CD14-positive monocyte (primary cell): ENCODE measurements at regions not wholly inside any gene's neighbourhood (a gene's known extent, or its start where the extent isn't known, plus 50 kb on each side); places are given as distances from the start of the nearest gene placed in this dataset.

Experiments
- DNase-seq, 3 donors: peaks; one replicate each; pipeline ENCODE4 v3.0.0-alpha.2; 2011 to 2022
- H2AFZ ChIP-seq: 2 replicates; pipeline ENCODE4 v1.6.0; 2012; ENCODE audit warnings: mild to moderate bottlenecking, low read depth, low read length, inconsistent platforms; ENCODE audit not compliant: insufficient read depth, poor library complexity, severe bottlenecking
- H3K27ac ChIP-seq, 2 donors: 1 replicate in 1 of 2; 2 replicates in 1 of 2; pipeline ENCODE4 v1.5.1; 2012 to 2013; ENCODE audit warnings: low read length in 2 of 2, control low read depth in 1 of 2, inconsistent platforms in 1 of 2, low read depth in 1 of 2, mild to moderate bottlenecking in 1 of 2
- H3K27me3 ChIP-seq, 2 donors: one replicate each; pipeline versions ENCODE4 v1.6.0 to v1.6.1; 2011 to 2013; ENCODE audit warnings: low read length in 2 of 2; ENCODE audit not compliant: control insufficient read depth in 2 of 2, insufficient read depth in 2 of 2
- H3K36me3 ChIP-seq, 2 donors: replicated peaks in 1 of 2; 1 replicate in 1 of 2; 2 replicates in 1 of 2; pipeline versions ENCODE4 v1.5.1 to v1.6.1; 2012 to 2013; ENCODE audit warnings: low read length in 2 of 2, control low read depth in 1 of 2, inconsistent platforms in 1 of 2, mild to moderate bottlenecking in 1 of 2; ENCODE audit not compliant: insufficient read depth in 2 of 2, control insufficient read depth in 1 of 2
- H3K4me1 ChIP-seq, 2 donors: 1 replicate in 1 of 2; 2 replicates in 1 of 2; pipeline versions ENCODE4 v1.5.1 to v1.6.1; 2012 to 2013; ENCODE audit warnings: low read length in 2 of 2, control low read depth in 1 of 2, inconsistent platforms in 1 of 2, mild to moderate bottlenecking in 1 of 2, moderate library complexity in 1 of 2; ENCODE audit not compliant: insufficient read depth in 2 of 2, control insufficient read depth in 1 of 2
- H3K4me2 ChIP-seq: replicated peaks from 2 replicates; pipeline ENCODE3; 2012; ENCODE audit warnings: low read length, moderate library complexity, mild to moderate bottlenecking; ENCODE audit not compliant: poor library complexity, severe bottlenecking; ENCODE audit errors: extremely low read depth
- H3K4me3 ChIP-seq, 3 experiments: fragments of 200-600 bp in 1 of 3; sonication (generic) in 1 of 3; replicated peaks in 1 of 3; 1 replicate in 2 of 3; 2 replicates in 1 of 3; pipeline ENCODE4 v1.5.1; 2011 to 2013; ENCODE audit warnings: low read length in 3 of 3, mild to moderate bottlenecking in 3 of 3, control low read depth in 2 of 3, low read depth in 2 of 3, inconsistent platforms in 1 of 3, moderate library complexity in 1 of 3
- H3K79me2 ChIP-seq: 2 replicates; pipeline ENCODE4 v1.6.0; 2012; ENCODE audit warnings: mild to moderate bottlenecking, control low read depth, inconsistent platforms, low read length, moderate library complexity; ENCODE audit not compliant: insufficient read depth
- H3K9ac ChIP-seq: 2 replicates; pipeline ENCODE4 v1.6.0; 2017; ENCODE audit warnings: low read length, mild to moderate bottlenecking; ENCODE audit not compliant: insufficient read depth, poor library complexity, severe bottlenecking
- H3K9me3 ChIP-seq, 2 donors: replicated peaks in 1 of 2; 1 replicate in 1 of 2; 2 replicates in 1 of 2; pipeline versions ENCODE4 v1.5.1 to v1.6.1; 2012 to 2013; ENCODE audit warnings: low read length in 2 of 2, control low read depth in 1 of 2; ENCODE audit not compliant: control insufficient read depth in 1 of 2, insufficient read depth in 1 of 2
- H4K20me1 ChIP-seq: 2 replicates; pipeline ENCODE4 v1.6.0; 2012; ENCODE audit warnings: mild to moderate bottlenecking, low read length, control low read depth, moderate library complexity; ENCODE audit not compliant: insufficient read depth
- H3K27ac Mint-ChIP-seq, 7 donors: one replicate each; pipeline ENCODE4 v1.8.0; 2020; ENCODE audit warnings: mild to moderate bottlenecking in 7 of 7, mixed read lengths in 7 of 7, moderate library complexity in 6 of 7, inconsistent platforms in 2 of 7
- H3K27me3 Mint-ChIP-seq, 3 donors: one replicate each; pipeline ENCODE4 v1.8.0; 2021 to 2022; ENCODE audit warnings: low read depth in 3 of 3, mild to moderate bottlenecking in 3 of 3, mixed read lengths in 3 of 3, moderate library complexity in 3 of 3, inconsistent platforms in 1 of 3
- H3K36me3 Mint-ChIP-seq, 2 donors: one replicate each; pipeline ENCODE4 v1.8.0; 2020; ENCODE audit warnings: mixed read lengths in 2 of 2, inconsistent platforms in 1 of 2, mild to moderate bottlenecking in 1 of 2
- H3K4me1 Mint-ChIP-seq: one replicate; pipeline ENCODE4 v1.8.0; 2020; ENCODE audit warnings: mild to moderate bottlenecking, mixed read lengths
- H3K4me3 Mint-ChIP-seq, 2 donors: one replicate each; pipeline ENCODE4 v1.8.0; 2020; ENCODE audit warnings: mild to moderate bottlenecking in 2 of 2, mixed read lengths in 2 of 2, moderate library complexity in 1 of 2
- H3K9me3 Mint-ChIP-seq, 7 donors: one replicate each; pipeline ENCODE4 v1.8.0; 2020 to 2022; ENCODE audit warnings: mixed read lengths in 7 of 7, mild to moderate bottlenecking in 6 of 7, moderate library complexity in 6 of 7, inconsistent platforms in 2 of 7
- WGBS: methylation state at CpG from one replicate; pipeline ENCODE4 v1.1.5; 2013; ENCODE audit warnings: missing lambda C conversion rate; ENCODE audit not compliant: insufficient coverage; 5-methylcytosine and 5-hydroxymethylcytosine counted together
- intact Hi-C, 2 donors: fragments of 100-400 bp; cut with micrococcal nuclease; formaldehyde crosslinking; loops; one replicate each; pipeline versions ENCODE4 v1.15.0 to v1.15.1; 2023
- TF ChIP-seq, protein P1 (sequence below): fragments of 200-600 bp; IDR thresholded peaks from one replicate; pipeline ENCODE4 v1.8.0; 2022; ENCODE audit warnings: antibody characterized with exemption, mild to moderate bottlenecking

DNA sequence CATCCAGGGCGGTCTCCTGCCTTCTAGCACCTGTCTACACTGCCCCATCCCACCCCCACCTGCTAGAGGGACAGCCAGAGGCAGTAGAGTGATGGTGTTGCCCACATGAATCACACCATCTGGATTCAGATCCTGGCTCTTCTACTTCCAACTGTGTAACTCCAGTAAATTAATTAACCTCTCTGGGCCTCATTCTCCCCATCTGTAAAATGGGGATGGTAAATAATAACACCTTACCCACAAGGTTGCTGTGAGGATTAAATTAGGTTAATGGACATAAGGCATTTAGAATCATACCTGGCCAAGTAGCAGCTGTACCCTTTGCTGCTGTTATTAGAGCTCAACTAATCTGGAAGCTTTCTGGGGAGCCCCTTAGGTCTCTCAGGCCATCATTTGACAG is 149.6 kb upstream of the BCOR start:
- Histone ChIP-seq H3K9me3 (no peaks in the 10 kb centered on the region), H3K79me2 (no peaks in the 10 kb centered on the region), H2AFZ (no peak overlapping the region), H3K4me1 (no peaks in the 10 kb centered on the region), H3K27me3 (no peaks in the 10 kb centered on the region), H3K4me2 (no peak overlapping the region), H3K36me3 (no peaks in the 10 kb centered on the region), H3K9ac (no peak overlapping the region), H3K27ac (no peak overlapping the region), H3K4me3 (no peak overlapping the region), H4K20me1 (no peaks in the 10 kb centered on the region)
- TF ChIP-seq, protein P1, sequence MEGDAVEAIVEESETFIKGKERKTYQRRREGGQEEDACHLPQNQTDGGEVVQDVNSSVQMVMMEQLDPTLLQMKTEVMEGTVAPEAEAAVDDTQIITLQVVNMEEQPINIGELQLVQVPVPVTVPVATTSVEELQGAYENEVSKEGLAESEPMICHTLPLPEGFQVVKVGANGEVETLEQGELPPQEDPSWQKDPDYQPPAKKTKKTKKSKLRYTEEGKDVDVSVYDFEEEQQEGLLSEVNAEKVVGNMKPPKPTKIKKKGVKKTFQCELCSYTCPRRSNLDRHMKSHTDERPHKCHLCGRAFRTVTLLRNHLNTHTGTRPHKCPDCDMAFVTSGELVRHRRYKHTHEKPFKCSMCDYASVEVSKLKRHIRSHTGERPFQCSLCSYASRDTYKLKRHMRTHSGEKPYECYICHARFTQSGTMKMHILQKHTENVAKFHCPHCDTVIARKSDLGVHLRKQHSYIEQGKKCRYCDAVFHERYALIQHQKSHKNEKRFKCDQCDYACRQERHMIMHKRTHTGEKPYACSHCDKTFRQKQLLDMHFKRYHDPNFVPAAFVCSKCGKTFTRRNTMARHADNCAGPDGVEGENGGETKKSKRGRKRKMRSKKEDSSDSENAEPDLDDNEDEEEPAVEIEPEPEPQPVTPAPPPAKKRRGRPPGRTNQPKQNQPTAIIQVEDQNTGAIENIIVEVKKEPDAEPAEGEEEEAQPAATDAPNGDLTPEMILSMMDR: no peak
- H3K27me3 Mint-ChIP-seq: peaks cover 0 to 11% (median 3%) of the 10 kb centered on the region in 3 donors
- no peak for DNase-seq
- peaks cover 0 to 3% (median 0%) of the 10 kb centered on the region in 7 donors for H3K9me3 Mint-ChIP-seq
- WGBS: no CpG with 5 or more reads among the region's 1 CpG
- H3K36me3 Mint-ChIP-seq: no peaks in the 10 kb centered on the region
- intact Hi-C loops: no loop called here
- no peak overlapping the region for H3K4me3 Mint-ChIP-seq
- H3K4me1 Mint-ChIP-seq: peaks cover 8% of the 10 kb centered on the region
- peak overlapping the region in 1 of 7 donors; percentile 41 for H3K27ac Mint-ChIP-seq

DNA sequence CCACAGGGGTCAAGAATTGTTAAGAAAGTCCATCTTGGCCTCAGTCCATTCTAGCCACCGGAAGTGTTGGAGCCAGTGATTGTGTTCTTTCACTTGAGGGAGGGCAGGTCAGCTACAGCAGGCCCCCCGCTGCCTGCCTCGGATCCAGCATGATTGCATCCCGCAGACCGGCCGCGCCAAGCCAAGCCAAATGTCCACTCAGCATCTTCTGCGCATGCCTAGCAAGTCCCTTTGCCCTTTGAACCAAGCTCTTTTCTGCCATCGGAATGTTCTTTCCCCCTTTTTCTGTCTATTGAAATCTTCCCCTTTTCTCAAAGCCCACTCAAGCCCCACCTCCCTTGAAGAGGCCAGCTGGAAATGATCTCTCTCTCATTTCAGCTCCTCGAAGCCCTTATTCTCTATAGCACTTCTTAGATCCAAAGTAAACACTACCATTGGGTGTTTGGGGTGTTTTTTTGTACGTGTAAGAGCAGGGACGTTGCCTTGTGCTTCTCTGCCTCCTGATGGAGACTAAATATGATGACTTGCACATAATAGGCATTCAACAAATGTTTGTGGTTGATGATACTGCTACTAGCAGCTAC is 147.8 kb upstream of the BCOR start:
- Histone ChIP-seq H3K27me3 (no peaks in the 10 kb centered on the region), H3K36me3 (no peaks in the 10 kb centered on the region), H3K4me3 (no peak overlapping the region), H3K4me1 (no peaks in the 10 kb centered on the region), H2AFZ (no peak overlapping the region), H3K9ac (no peak overlapping the region), H4K20me1 (no peaks in the 10 kb centered on the region), H3K9me3 (no peaks in the 10 kb centered on the region), H3K4me2 (no peak overlapping the region), H3K79me2 (no peaks in the 10 kb centered on the region), H3K27ac (no peak overlapping the region)
- Mint-ChIP-seq H3K4me1 (peaks cover 13% of the 10 kb centered on the region), H3K9me3 (peaks cover 0 to 3% (median 0%) of the 10 kb centered on the region in 7 donors), H3K4me3 (peak overlapping the region in 1 of 2 donors; percentile 60), H3K27ac (no peak overlapping the region), H3K27me3 (peaks cover 0 to 11% (median 3%) of the 10 kb centered on the region in 3 donors), H3K36me3 (no peaks in the 10 kb centered on the region)
- intact Hi-C loops: no loop called here
- no CpG with 5 or more reads among the region's 12 CpGs for WGBS
- TF ChIP-seq, protein P1: no peak
- peak in 1 of 3 donors; percentile 4 for DNase-seq
